Fibroblast of lung (primary cell): ENCODE measurements at regions not wholly inside any gene's neighbourhood (a gene's known extent, or its start where the extent isn't known, plus 50 kb on each side); places are given as distances from the start of the nearest gene placed in this dataset.

Experiments
- DNase-seq, 2 donors: peaks; one replicate each; pipeline versions ENCODE4 v3.0.0 to v3.0.0-alpha.2; 2010; ENCODE audit warnings: low read depth in 2 of 2
- H2AFZ ChIP-seq: 2 replicates; pipeline ENCODE4 v1.5.1; 2012; ENCODE audit warnings: low read length, control low read depth, inconsistent platforms
- H3K27ac ChIP-seq: 2 replicates; pipeline ENCODE4 v1.5.1; 2011; ENCODE audit warnings: low read length, control low read depth; ENCODE audit not compliant: insufficient read depth
- H3K27me3 ChIP-seq: 2 replicates; pipeline ENCODE4 v1.5.1; 2011; ENCODE audit warnings: mild to moderate bottlenecking, low read length; ENCODE audit not compliant: control insufficient read depth, insufficient read depth
- H3K36me3 ChIP-seq: 2 replicates; pipeline ENCODE4 v1.5.1; 2011; ENCODE audit warnings: low read length; ENCODE audit not compliant: control insufficient read depth, insufficient read depth
- H3K4me1 ChIP-seq: 2 replicates; pipeline ENCODE4 v1.5.1; 2011; ENCODE audit warnings: low read length; ENCODE audit not compliant: control insufficient read depth, insufficient read depth; ENCODE audit errors: extremely low read depth
- H3K4me2 ChIP-seq: 2 replicates; pipeline ENCODE4 v1.5.1; 2011; ENCODE audit warnings: low read length, control low read depth; ENCODE audit not compliant: insufficient read depth; ENCODE audit errors: extremely low read depth
- H3K4me3 ChIP-seq, 4 experiments: fragments of 200-600 bp in 1 of 4; sonication (generic) in 1 of 4; replicated peaks in 1 of 4; 2 replicates each; pipeline ENCODE4 v1.5.1; 2011 to 2016; ENCODE audit warnings: low read length in 4 of 4, low read depth in 3 of 4, mild to moderate bottlenecking in 3 of 4, control low read depth in 2 of 4, inconsistent platforms in 1 of 4, mixed read lengths in 1 of 4; ENCODE audit not compliant: insufficient read depth in 1 of 4; ENCODE audit errors: control extremely low read depth in 1 of 4
- H3K79me2 ChIP-seq: 2 replicates; pipeline ENCODE4 v1.5.1; 2012; ENCODE audit warnings: mild to moderate bottlenecking, low read length, inconsistent platforms; ENCODE audit not compliant: control insufficient read depth, insufficient read depth
- H3K9ac ChIP-seq: 2 replicates; pipeline ENCODE4 v1.5.1; 2011; ENCODE audit warnings: mild to moderate bottlenecking, low read length, control low read depth; ENCODE audit not compliant: insufficient read depth
- H3K9me3 ChIP-seq: 2 replicates; pipeline ENCODE4 v1.5.1; 2012; ENCODE audit warnings: low read depth, low read length; ENCODE audit not compliant: control insufficient read depth, insufficient read depth
- H4K20me1 ChIP-seq: 2 replicates; pipeline ENCODE4 v1.5.1; 2011; ENCODE audit warnings: low read length; ENCODE audit not compliant: control insufficient read depth, insufficient read depth; ENCODE audit errors: extremely low read depth
- EZH2 ChIP-seq: IDR thresholded peaks from 2 replicates; pipeline ENCODE4 v1.5.1; 2012; ENCODE audit warnings: low read length, control low read depth, mild to moderate bottlenecking; ENCODE audit errors: missing control alignments
- TF ChIP-seq, protein P1 (sequence below), 2 donors: IDR thresholded peaks in 1 of 2; conservative IDR thresholded peaks in 1 of 2; 1 replicate in 1 of 2; 2 replicates in 1 of 2; pipeline ENCODE4 v1.5.1; 2011 to 2012; ENCODE audit warnings: low read length in 2 of 2, control low read depth in 1 of 2, inconsistent platforms in 1 of 2, low read depth in 1 of 2, mild to moderate bottlenecking in 1 of 2

DNA sequence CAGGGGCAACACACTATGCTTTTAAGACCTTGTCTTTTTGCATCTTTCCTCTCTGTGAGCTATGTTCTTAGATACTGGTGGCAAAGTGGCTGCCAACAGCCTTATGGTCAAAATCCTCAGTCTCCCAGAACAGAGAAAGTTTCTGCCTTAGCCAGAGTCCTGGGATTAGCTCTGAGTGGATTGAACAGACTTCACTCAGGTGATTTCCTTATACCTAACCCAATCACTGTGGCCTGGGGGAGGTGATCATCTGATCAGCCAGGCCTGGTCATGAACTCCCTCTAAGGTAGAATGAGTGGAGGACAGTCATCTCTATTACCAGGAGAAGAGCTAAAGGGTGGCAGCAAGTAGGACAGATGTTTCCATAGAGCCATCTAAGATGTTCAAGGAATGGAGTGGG lies 218.5 kb upstream of the E2F8 start:
- no peaks in the 10 kb centered on the region for H3K9me3 ChIP-seq
- H4K20me1 ChIP-seq, result no peaks in the 10 kb centered on the region
- H3K36me3 ChIP-seq, result no peaks in the 10 kb centered on the region
- peaks cover 3% of the 10 kb centered on the region for H3K4me1 ChIP-seq
- no peaks in the 10 kb centered on the region for H3K79me2 ChIP-seq
- H3K27me3 ChIP-seq, result peaks cover 2% of the 10 kb centered on the region
- no peak for DNase-seq
- TF ChIP-seq EZH2, result no peak
- TF ChIP-seq, protein P1, sequence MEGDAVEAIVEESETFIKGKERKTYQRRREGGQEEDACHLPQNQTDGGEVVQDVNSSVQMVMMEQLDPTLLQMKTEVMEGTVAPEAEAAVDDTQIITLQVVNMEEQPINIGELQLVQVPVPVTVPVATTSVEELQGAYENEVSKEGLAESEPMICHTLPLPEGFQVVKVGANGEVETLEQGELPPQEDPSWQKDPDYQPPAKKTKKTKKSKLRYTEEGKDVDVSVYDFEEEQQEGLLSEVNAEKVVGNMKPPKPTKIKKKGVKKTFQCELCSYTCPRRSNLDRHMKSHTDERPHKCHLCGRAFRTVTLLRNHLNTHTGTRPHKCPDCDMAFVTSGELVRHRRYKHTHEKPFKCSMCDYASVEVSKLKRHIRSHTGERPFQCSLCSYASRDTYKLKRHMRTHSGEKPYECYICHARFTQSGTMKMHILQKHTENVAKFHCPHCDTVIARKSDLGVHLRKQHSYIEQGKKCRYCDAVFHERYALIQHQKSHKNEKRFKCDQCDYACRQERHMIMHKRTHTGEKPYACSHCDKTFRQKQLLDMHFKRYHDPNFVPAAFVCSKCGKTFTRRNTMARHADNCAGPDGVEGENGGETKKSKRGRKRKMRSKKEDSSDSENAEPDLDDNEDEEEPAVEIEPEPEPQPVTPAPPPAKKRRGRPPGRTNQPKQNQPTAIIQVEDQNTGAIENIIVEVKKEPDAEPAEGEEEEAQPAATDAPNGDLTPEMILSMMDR (conservative IDR thresholded peaks at IDR 0.05 in 1 of 2, IDR thresholded peaks at IDR 0.05 in 1 of 2; ENCODE audit: low read depth in 1 of 2, low read length in 2 of 2), result no peak
- no peak overlapping the region for H3K4me2 ChIP-seq
- H3K27ac ChIP-seq, result no peak overlapping the region
- H2AFZ ChIP-seq, result no peak overlapping the region
- H3K9ac ChIP-seq, result no peak overlapping the region
- H3K4me3 ChIP-seq, result no peak overlapping the region

DNA sequence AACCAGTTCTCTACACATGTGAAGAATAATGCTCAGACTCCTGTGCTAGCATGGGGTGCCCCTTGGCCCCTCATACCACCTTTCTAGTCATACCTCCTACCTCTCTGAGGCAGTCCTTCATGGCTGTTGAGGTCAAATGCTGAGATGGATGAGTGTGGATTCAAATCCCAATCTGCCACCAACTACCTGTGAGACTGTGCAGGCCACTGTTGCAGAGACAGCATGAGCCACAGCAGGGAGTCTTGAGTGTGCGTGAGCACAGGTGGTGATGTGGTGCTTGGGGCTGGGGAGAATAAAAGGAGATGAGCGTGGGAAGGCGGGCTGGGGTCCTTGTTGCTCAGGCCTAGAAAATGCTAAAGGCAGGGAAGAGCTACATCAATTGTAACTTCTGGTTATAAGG lies 218.0 kb upstream of the E2F8 start:
- Histone ChIP-seq H4K20me1 (no peaks in the 10 kb centered on the region), H3K79me2 (no peaks in the 10 kb centered on the region), H3K9me3 (no peaks in the 10 kb centered on the region), H3K27me3 (peaks cover 2% of the 10 kb centered on the region), H3K36me3 (no peaks in the 10 kb centered on the region), H3K4me3 (no peak overlapping the region), H3K9ac (no peak overlapping the region), H2AFZ (no peak overlapping the region), H3K27ac (no peak overlapping the region), H3K4me2 (no peak overlapping the region), H3K4me1 (peaks cover 3% of the 10 kb centered on the region)
- no peak for TF ChIP-seq EZH2
- TF ChIP-seq, protein P1 (conservative IDR thresholded peaks at IDR 0.05 in 1 of 2, IDR thresholded peaks at IDR 0.05 in 1 of 2; ENCODE audit: low read depth in 1 of 2, low read length in 2 of 2), result no peak
- DNase-seq, result no peak

DNA sequence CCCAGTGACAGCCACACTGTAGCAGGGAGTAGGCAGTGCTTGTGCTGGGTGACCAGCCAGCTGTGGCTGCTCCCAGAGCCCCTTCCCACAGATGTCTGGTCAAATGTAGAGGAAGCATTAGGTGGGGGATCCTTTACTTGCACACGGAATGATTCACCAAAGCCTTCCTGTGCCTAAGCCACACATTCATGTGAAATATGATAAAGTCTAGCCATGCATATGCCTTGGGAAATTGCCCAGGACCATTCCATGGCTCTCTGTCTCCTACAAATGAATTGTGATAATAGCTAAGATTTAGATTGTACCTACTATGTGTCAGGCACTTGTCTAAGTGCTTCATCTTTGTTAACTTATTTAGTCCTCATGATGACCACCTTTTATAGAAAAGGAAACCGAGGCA lies 217.5 kb upstream of the E2F8 start:
- no peak for DNase-seq
- peaks cover 3% of the 10 kb centered on the region for H3K4me1 ChIP-seq
- H3K27ac ChIP-seq, result no peak overlapping the region
- H4K20me1 ChIP-seq, result no peaks in the 10 kb centered on the region
- no peak overlapping the region for H3K9ac ChIP-seq
- H3K4me2 ChIP-seq, result no peak overlapping the region
- peaks cover 2% of the 10 kb centered on the region for H3K27me3 ChIP-seq
- no peaks in the 10 kb centered on the region for H3K36me3 ChIP-seq
- H3K9me3 ChIP-seq, result no peaks in the 10 kb centered on the region
- no peak overlapping the region for H3K4me3 ChIP-seq
- no peaks in the 10 kb centered on the region for H3K79me2 ChIP-seq
- TF ChIP-seq, protein P1 (conservative IDR thresholded peaks at IDR 0.05 in 1 of 2, IDR thresholded peaks at IDR 0.05 in 1 of 2; ENCODE audit: low read depth in 1 of 2, low read length in 2 of 2), result no peak
- no peak for TF ChIP-seq EZH2
- no peak overlapping the region for H2AFZ ChIP-seq
